Hematopoietic multipotent progenitor cell treated with erythropoietin and hydrocortisone succinate and interleukin-3 and kit ligand, for 6 days (in vitro differentiated cells): ENCODE measurements at regions not wholly inside any gene's neighbourhood (a gene's known extent, or its start where the extent isn't known, plus 50 kb on each side); places are given as distances from the start of the nearest gene placed in this dataset.

ENCODE experiments used
- DNase-seq: peaks from one replicate; pipeline ENCODE4 v3.0.0-alpha.2; 2015

GRCh38 chr12:124426594-124427555 lies 132.0 kb downstream of the RFLNA start:
- no peak for DNase-seq

GRCh38 chr12:124425667-124426066 lies 130.8 kb downstream of the RFLNA start:
- DNase-seq: no peak

GRCh38 chr12:124424516-124424905 lies 129.6 kb downstream of the RFLNA start:
- DNase-seq: no peak

GRCh38 chr12:124423761-124424515 lies 129.0 kb downstream of the RFLNA start:
- peak; percentile 68 for DNase-seq

GRCh38 chr12:124422570-124423523 lies 128.0 kb downstream of the RFLNA start:
- peak; percentile 69 for DNase-seq

GRCh38 chr12:124422142-124422569 lies 127.3 kb downstream of the RFLNA start:
- DNase-seq: no peak

GRCh38 chr12:124420996-124421674 lies 126.2 kb downstream of the RFLNA start:
- no peak for DNase-seq

GRCh38 chr12:124420041-124420995 lies 125.4 kb downstream of the RFLNA start:
- no peak for DNase-seq

- DNase-seq: no peak
Measured at GRCh38 chr12:124419292-124420040, 124.6 kb downstream of the RFLNA start.

- no peak for DNase-seq
Measured at GRCh38 chr12:124418791-124419190, 123.9 kb downstream of the RFLNA start.

GRCh38 chr12:124418156-124418555 lies 123.3 kb downstream of the RFLNA start:
- DNase-seq: no peak

- DNase-seq: no peak
Measured at GRCh38 chr12:124416516-124417395, 121.9 kb downstream of the RFLNA start.

GRCh38 chr12:124415064-124415463 lies 120.2 kb downstream of the RFLNA start:
- DNase-seq: no peak

- no peak for DNase-seq
Measured at GRCh38 chr12:124413915-124414314, 119.0 kb downstream of the RFLNA start.

- no peak for DNase-seq
Measured at GRCh38 chr12:124413401-124413800, 118.5 kb downstream of the RFLNA start.

GRCh38 chr12:124412646-124413015 lies 117.7 kb downstream of the RFLNA start:
- no peak for DNase-seq

- DNase-seq: no peak
Measured at GRCh38 chr12:124411953-124412645, 117.2 kb downstream of the RFLNA start.

- DNase-seq: no peak
Measured at GRCh38 chr12:124411281-124411878, 116.5 kb downstream of the RFLNA start.
